Neutrophil (primary cell): ENCODE measurements at regions not wholly inside any gene's neighbourhood (a gene's known extent, or its start where the extent isn't known, plus 50 kb on each side); places are given as distances from the start of the nearest gene placed in this dataset.

ENCODE experiments used
- H3K27ac ChIP-seq: fragments of 200-600 bp; sonication (generic); 2 replicates; pipeline ENCODE4 v1.5.1; 2016; ENCODE audit warnings: mild to moderate bottlenecking, moderate library complexity
- H3K27me3 ChIP-seq: fragments of 200-600 bp; sonication (generic); 2 replicates; pipeline ENCODE4 v1.6.0; 2016; ENCODE audit warnings: mild to moderate bottlenecking
- H3K36me3 ChIP-seq: fragments of 200-600 bp; sonication (generic); 2 replicates; pipeline ENCODE4 v1.5.1; 2017
- H3K4me1 ChIP-seq, 2 experiments: fragments of 200-600 bp in 1 of 2; sonication (generic) in 1 of 2; 1 replicate in 1 of 2; 2 replicates in 1 of 2; pipeline versions ENCODE4 v1.5.1 to v1.6.1; 2013 to 2016; ENCODE audit warnings: low read depth in 1 of 2, low read length in 1 of 2, mild to moderate bottlenecking in 1 of 2, moderate library complexity in 1 of 2; ENCODE audit not compliant: control insufficient read depth in 1 of 2, insufficient read depth in 1 of 2
- H3K4me3 ChIP-seq, 2 experiments: fragments of 200-600 bp in 1 of 2; sonication (generic) in 1 of 2; 1 replicate in 1 of 2; 2 replicates in 1 of 2; pipeline ENCODE4 v1.5.1; 2013 to 2016; ENCODE audit warnings: low read depth in 1 of 2, low read length in 1 of 2, mild to moderate bottlenecking in 1 of 2, moderate library complexity in 1 of 2
- H3K9me3 ChIP-seq: fragments of 200-600 bp; sonication (generic); 2 replicates; pipeline ENCODE4 v1.5.1; 2016
- CTCF ChIP-seq: fragments of 200-600 bp; sonication (generic); IDR thresholded peaks from 2 replicates; pipeline ENCODE4 v1.5.1; 2016; ENCODE audit warnings: antibody characterized with exemption

- no peaks in the 10 kb centered on the region for H3K4me1 ChIP-seq
- H3K27me3 ChIP-seq = peaks cover 6% of the 10 kb centered on the region
- no peak overlapping the region for H3K4me3 ChIP-seq
- no peak overlapping the region for H3K27ac ChIP-seq
- peaks cover 8% of the 10 kb centered on the region for H3K9me3 ChIP-seq
- H3K36me3 ChIP-seq = no peaks in the 10 kb centered on the region
- TF ChIP-seq CTCF = no peak
These were observed 135.8 kb upstream of the FGGY start for GRCh38 chr1:59161136-59161535.

- Histone ChIP-seq H3K27me3 (peaks cover 6% of the 10 kb centered on the region), H3K27ac (no peak overlapping the region), H3K36me3 (no peaks in the 10 kb centered on the region), H3K4me1 (no peaks in the 10 kb centered on the region), H3K9me3 (peaks cover 8% of the 10 kb centered on the region), H3K4me3 (no peak overlapping the region)
- TF ChIP-seq CTCF = no peak
These were observed 134.2 kb upstream of the FGGY start for GRCh38 chr1:59162665-59163064.

- H3K9me3 ChIP-seq = peaks cover 2% of the 10 kb centered on the region
- no peaks in the 10 kb centered on the region for H3K36me3 ChIP-seq
- H3K27ac ChIP-seq = no peak overlapping the region
- no peak overlapping the region for H3K4me3 ChIP-seq
- H3K4me1 ChIP-seq = no peaks in the 10 kb centered on the region
- TF ChIP-seq CTCF = no peak
- H3K27me3 ChIP-seq = peaks cover 6% of the 10 kb centered on the region
These were observed 133.4 kb upstream of the FGGY start for GRCh38 chr1:59163268-59164092.

- Histone ChIP-seq H3K4me3 (no peak overlapping the region), H3K36me3 (no peaks in the 10 kb centered on the region), H3K9me3 (no peaks in the 10 kb centered on the region), H3K27ac (no peak overlapping the region), H3K4me1 (no peaks in the 10 kb centered on the region), H3K27me3 (peaks cover 6% of the 10 kb centered on the region)
- no peak for TF ChIP-seq CTCF
These were observed 132.5 kb upstream of the FGGY start for GRCh38 chr1:59164371-59164770.

- Histone ChIP-seq H3K27me3 (peaks cover 6% of the 10 kb centered on the region), H3K4me3 (no peak overlapping the region), H3K9me3 (no peaks in the 10 kb centered on the region), H3K27ac (no peak overlapping the region), H3K4me1 (no peaks in the 10 kb centered on the region), H3K36me3 (no peaks in the 10 kb centered on the region)
- no peak for TF ChIP-seq CTCF
These were observed 131.5 kb upstream of the FGGY start for GRCh38 chr1:59165353-59165752.
